Stimulated activated effector memory CD8-positive, alpha-beta T cell treated with anti-CD3 and anti-CD28 coated beads, Interleukin-12 subunit alpha, Interleukin-12 subunit beta, amount 100 ng/mL, for 72 hours (primary cell): ENCODE measurements at regions not wholly inside any gene's neighbourhood (a gene's known extent, or its start where the extent isn't known, plus 50 kb on each side); places are given as distances from the start of the nearest gene placed in this dataset.

Experiments used
- ATAC-seq: fragments of 150-1000 bp; cut with Tn5 transposase; 2 replicates; pipeline ENCODE4 v1.10.0; 2021
- DNase-seq, 2 donors: peaks; one replicate each; pipeline ENCODE4 v3.0.0; 2021 to 2022; ENCODE audit warnings: low spot score in 2 of 2
- H3K27ac Mint-ChIP-seq: one replicate; pipeline ENCODE4 v1.8.0; 2022; ENCODE audit warnings: mild to moderate bottlenecking, mixed read lengths
- H3K36me3 Mint-ChIP-seq: one replicate; pipeline ENCODE4 v1.8.0; 2022; ENCODE audit warnings: mild to moderate bottlenecking, mixed read lengths
- H3K4me1 Mint-ChIP-seq: one replicate; pipeline ENCODE4 v1.8.0; 2022; ENCODE audit warnings: mixed read lengths
- H3K4me3 Mint-ChIP-seq: one replicate; pipeline ENCODE4 v1.8.0; 2022; ENCODE audit warnings: mild to moderate bottlenecking, mixed read lengths
- H3K9me3 Mint-ChIP-seq: one replicate; pipeline ENCODE4 v1.8.0; 2022; ENCODE audit warnings: mixed read lengths

DNA sequence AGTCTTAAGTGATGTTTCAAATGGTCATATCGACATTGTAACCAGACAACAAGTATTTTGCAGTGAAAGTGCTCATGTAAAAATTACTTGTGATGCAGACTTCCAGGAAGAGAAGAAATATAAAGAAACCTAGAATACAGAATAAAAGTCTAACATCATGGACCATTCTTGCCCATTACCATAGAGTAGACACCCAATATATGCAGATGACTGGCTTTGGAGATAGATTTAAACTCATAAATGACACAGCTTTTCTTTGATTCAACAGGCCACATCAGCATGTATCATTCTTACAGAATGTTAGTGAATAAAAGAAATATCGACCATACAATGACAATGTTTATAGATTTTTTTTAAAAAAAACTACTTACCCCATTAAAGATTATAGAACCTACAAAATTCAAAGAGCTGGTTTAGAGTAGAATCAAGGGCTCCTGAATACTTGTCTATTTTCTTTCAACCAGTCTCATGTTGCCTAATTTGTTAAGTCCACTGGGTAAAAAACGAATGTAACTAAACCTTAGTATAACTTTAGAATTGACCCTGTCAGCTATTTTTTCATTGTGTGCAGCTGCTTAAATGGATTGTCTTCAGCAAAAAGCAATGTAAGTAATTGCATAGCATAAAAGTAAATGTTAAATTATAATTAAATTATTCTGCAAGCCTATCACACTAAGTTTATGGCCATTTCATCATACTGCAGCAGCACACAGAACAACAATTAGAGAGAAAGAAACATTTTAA is 268.7 kb upstream of the AGTR1 start:
- Mint-ChIP-seq H3K27ac (no peak overlapping the region), H3K36me3 (no peaks in the 10 kb centered on the region), H3K9me3 (peaks cover 3% of the 10 kb centered on the region), H3K4me3 (no peak overlapping the region), H3K4me1 (no peaks in the 10 kb centered on the region)
- DNase-seq (no peak), ATAC-seq (no peak)

DNA sequence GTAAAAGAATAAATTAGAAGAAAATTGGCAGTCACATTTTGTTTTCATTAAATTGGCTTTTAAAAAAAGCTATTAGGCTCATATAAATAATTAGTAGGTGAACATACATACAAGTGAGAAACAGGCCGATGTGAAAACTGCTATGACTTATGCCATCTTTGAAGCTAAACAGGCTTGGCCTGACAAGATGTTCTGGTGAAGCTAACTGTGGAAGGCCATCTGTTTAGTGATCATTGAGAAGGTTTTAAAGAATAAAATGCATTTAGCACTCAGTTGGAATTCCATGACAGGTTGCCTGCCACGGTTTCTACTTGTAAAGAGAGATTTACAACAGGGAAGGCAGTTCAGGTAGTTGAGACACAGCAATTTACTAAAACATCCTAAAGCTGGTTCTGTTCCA is 264.0 kb upstream of the AGTR1 start:
- no peak overlapping the region for H3K4me3 Mint-ChIP-seq
- H3K36me3 Mint-ChIP-seq, result no peaks in the 10 kb centered on the region
- no peak overlapping the region for H3K27ac Mint-ChIP-seq
- DNase-seq, result no peak
- no peaks in the 10 kb centered on the region for H3K4me1 Mint-ChIP-seq
- ATAC-seq, result no peak
- peaks cover 9% of the 10 kb centered on the region for H3K9me3 Mint-ChIP-seq

DNA sequence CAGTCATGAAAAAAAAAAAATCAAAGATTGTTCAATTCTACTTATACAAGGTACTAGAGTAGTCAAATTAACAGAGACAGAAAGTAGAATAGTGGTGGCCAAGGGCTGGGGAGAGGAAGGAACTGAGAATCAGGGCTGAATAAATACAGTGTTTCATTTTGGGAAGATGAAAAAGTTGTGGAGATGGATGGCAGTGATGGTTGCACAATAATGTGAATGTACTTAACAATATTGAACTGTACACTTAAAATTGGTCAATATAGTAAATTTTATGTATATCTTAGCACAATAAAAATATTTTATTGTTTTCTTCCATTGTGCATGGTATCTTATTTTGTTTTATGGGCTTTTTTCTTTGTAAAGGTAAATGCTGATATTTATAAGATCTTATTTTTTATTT is 262.2 kb upstream of the AGTR1 start:
- Mint-ChIP-seq H3K4me1 (no peaks in the 10 kb centered on the region), H3K36me3 (no peaks in the 10 kb centered on the region), H3K27ac (no peak overlapping the region), H3K9me3 (peaks cover 12% of the 10 kb centered on the region), H3K4me3 (no peak overlapping the region)
- no peak for ATAC-seq
- DNase-seq, result no peak

- H3K4me1 Mint-ChIP-seq, result no peaks in the 10 kb centered on the region
Measured at GRCh38 chr3:148439254-148439822, 258.4 kb upstream of the AGTR1 start.

DNA sequence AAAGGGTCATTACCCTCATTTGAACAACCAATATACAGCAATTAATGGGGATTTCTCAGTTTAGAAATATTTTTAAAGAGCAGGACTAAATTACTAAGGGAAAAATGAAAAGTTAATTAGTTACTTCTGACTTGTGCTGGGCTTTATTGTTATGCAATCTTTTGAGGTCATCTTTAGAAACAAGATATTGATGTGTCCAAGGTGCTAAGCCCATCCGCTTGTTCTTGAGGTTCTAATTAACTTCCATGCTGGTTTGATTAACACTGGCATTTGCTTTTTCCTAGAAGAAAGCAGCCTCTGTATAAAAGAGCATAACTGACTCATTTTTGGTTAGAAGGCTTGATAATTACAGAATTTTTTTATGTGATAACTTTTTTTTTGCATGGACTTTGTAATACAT is 256.5 kb upstream of the AGTR1 start:
- ATAC-seq (no peak), DNase-seq (no peak)
- H3K36me3 Mint-ChIP-seq, result no peaks in the 10 kb centered on the region
- no peaks in the 10 kb centered on the region for H3K4me1 Mint-ChIP-seq
- H3K4me3 Mint-ChIP-seq, result no peak overlapping the region
- H3K9me3 Mint-ChIP-seq, result peaks cover 13% of the 10 kb centered on the region
- no peak overlapping the region for H3K27ac Mint-ChIP-seq

More at GRCh38 chr3:148439254-148439822, 258.4 kb upstream of the AGTR1 start:
- DNase-seq, result no peak
- H3K36me3 Mint-ChIP-seq, result no peaks in the 10 kb centered on the region
- ATAC-seq, result no peak
- peaks cover 18% of the 10 kb centered on the region for H3K9me3 Mint-ChIP-seq
- no peak overlapping the region for H3K4me3 Mint-ChIP-seq
- no peak overlapping the region for H3K27ac Mint-ChIP-seq

DNA sequence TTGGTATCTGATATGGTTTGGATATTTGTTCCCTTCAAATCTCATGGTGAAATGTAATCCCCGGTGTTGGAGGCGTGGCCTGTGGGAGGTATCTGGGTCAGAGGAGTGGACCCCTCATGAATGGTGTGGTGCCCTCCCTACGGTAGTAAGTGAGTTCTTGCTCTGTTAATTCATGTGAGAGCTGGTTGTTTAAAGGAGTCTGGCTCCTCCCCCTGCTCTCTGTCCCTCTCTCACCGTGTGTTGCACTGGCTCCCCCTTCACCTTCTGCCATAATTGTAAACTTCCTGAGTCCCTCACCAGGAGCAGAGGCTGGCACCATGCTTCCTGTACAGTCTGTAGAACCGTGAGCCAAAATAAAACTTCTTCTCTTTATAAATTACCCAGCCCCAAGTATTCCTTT is 246.9 kb upstream of the AGTR1 start:
- H3K27ac Mint-ChIP-seq, result no peak overlapping the region
- H3K9me3 Mint-ChIP-seq, result peaks cover 11% of the 10 kb centered on the region
- H3K4me3 Mint-ChIP-seq, result no peak overlapping the region
- ATAC-seq (no peak), DNase-seq (no peak)
- H3K36me3 Mint-ChIP-seq, result no peaks in the 10 kb centered on the region
- no peaks in the 10 kb centered on the region for H3K4me1 Mint-ChIP-seq

GRCh38 chr3:148451969-148452368 is 245.7 kb upstream of the AGTR1 start:
- H3K9me3 Mint-ChIP-seq, result peaks cover 11% of the 10 kb centered on the region
- no peaks in the 10 kb centered on the region for H3K36me3 Mint-ChIP-seq
- ATAC-seq (no peak), DNase-seq (no peak)
- no peaks in the 10 kb centered on the region for H3K4me1 Mint-ChIP-seq
- no peak overlapping the region for H3K4me3 Mint-ChIP-seq
- H3K27ac Mint-ChIP-seq, result no peak overlapping the region

DNA sequence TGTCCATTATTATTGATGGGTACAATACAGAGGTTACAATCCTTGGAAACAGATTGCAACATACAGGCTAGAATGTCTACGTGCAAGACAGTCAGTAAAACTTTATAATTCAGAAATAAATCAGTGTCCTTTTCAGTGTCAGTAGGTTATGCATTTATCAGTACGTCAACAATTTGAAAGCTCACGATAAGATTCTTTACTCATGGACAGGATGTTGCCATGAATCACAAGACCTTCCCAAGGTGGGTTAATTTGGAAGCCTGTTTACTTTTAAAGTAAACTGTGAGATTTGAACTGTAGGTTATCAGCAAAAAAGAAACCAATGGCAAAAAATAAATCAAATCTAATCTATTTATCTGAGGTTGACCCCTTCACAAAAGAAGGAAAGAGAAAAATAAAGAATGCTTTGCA is 243.9 kb upstream of the AGTR1 start:
- no peak overlapping the region for H3K27ac Mint-ChIP-seq
- no peaks in the 10 kb centered on the region for H3K36me3 Mint-ChIP-seq
- peaks cover 11% of the 10 kb centered on the region for H3K9me3 Mint-ChIP-seq
- ATAC-seq, result no peak
- H3K4me1 Mint-ChIP-seq, result no peaks in the 10 kb centered on the region
- DNase-seq, result no peak
- H3K4me3 Mint-ChIP-seq, result no peak overlapping the region

- H3K4me1 Mint-ChIP-seq, result no peaks in the 10 kb centered on the region
- no peak for ATAC-seq
- H3K27ac Mint-ChIP-seq, result no peak overlapping the region
- no peak overlapping the region for H3K4me3 Mint-ChIP-seq
- peaks cover 9% of the 10 kb centered on the region for H3K9me3 Mint-ChIP-seq
- no peaks in the 10 kb centered on the region for H3K36me3 Mint-ChIP-seq
- DNase-seq, result no peak
Measured at GRCh38 chr3:148455098-148455497, 242.6 kb upstream of the AGTR1 start.

GRCh38 chr3:148457886-148458285 is 239.8 kb upstream of the AGTR1 start:
- Mint-ChIP-seq H3K4me3 (no peak overlapping the region), H3K36me3 (no peaks in the 10 kb centered on the region), H3K4me1 (no peaks in the 10 kb centered on the region), H3K27ac (no peak overlapping the region), H3K9me3 (peaks cover 5% of the 10 kb centered on the region)
- DNase-seq, result no peak
- no peak for ATAC-seq

- no peaks in the 10 kb centered on the region for H3K9me3 Mint-ChIP-seq
- DNase-seq (no peak), ATAC-seq (no peak)
- no peak overlapping the region for H3K27ac Mint-ChIP-seq
- no peaks in the 10 kb centered on the region for H3K4me1 Mint-ChIP-seq
- H3K4me3 Mint-ChIP-seq, result no peak overlapping the region
- no peaks in the 10 kb centered on the region for H3K36me3 Mint-ChIP-seq
Measured at GRCh38 chr3:148459931-148460513, 237.7 kb upstream of the AGTR1 start.

DNA sequence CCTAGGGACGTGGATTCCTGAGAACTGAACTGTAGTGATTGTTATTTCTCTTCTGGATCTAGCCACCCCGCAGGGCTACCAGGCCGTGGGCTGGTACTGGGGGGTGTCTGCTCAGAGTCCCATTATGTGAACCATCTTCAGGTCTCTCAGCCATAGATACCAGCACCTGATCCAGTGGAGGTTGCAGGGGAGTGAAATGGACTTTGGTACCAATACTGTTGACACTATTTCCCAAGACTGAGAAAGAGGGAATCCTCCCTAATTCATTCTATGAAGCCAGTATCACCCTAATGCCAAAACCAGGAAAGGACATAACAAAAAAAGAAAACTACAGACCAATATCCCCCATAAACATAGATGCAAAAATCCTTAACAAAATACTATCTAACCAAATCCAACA is 237.0 kb upstream of the AGTR1 start:
- DNase-seq (no peak), ATAC-seq (no peak)
- Mint-ChIP-seq H3K27ac (no peak overlapping the region), H3K9me3 (peaks cover 2% of the 10 kb centered on the region), H3K4me3 (no peak overlapping the region), H3K4me1 (no peaks in the 10 kb centered on the region), H3K36me3 (no peaks in the 10 kb centered on the region)

DNA sequence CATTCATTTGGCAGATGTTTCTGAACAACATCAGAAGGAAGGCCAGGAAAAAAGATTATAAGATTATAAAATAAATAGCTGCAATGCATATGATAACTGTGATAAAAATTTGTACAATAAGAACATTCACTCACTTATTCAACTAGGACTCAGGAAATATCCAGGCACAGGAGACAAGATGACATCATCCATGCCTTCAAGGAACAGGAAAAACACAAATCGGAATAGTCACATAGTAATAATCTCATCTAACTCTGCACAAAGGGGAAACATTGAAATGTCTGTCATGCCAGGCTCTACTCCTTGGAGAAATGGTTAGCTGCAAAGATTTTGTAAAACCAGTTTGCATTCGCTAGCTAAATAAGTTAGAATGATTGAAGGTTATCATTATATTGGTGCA is 233.5 kb upstream of the AGTR1 start:
- H3K36me3 Mint-ChIP-seq, result no peaks in the 10 kb centered on the region
- H3K4me1 Mint-ChIP-seq, result no peaks in the 10 kb centered on the region
- DNase-seq, result no peak

GRCh38 chr3:148466143-148466542 is 231.6 kb upstream of the AGTR1 start:
- no peak for DNase-seq
- Mint-ChIP-seq H3K4me3 (no peak overlapping the region), H3K27ac (no peak overlapping the region), H3K9me3 (peaks cover 7% of the 10 kb centered on the region), H3K4me1 (no peaks in the 10 kb centered on the region), H3K36me3 (no peaks in the 10 kb centered on the region)
- ATAC-seq, result no peak

More for the DNA sequence above, 233.5 kb upstream of the AGTR1 start:
- no peak overlapping the region for H3K4me3 Mint-ChIP-seq
- peaks cover 7% of the 10 kb centered on the region for H3K9me3 Mint-ChIP-seq
- H3K27ac Mint-ChIP-seq, result no peak overlapping the region
- ATAC-seq, result no peak

DNA sequence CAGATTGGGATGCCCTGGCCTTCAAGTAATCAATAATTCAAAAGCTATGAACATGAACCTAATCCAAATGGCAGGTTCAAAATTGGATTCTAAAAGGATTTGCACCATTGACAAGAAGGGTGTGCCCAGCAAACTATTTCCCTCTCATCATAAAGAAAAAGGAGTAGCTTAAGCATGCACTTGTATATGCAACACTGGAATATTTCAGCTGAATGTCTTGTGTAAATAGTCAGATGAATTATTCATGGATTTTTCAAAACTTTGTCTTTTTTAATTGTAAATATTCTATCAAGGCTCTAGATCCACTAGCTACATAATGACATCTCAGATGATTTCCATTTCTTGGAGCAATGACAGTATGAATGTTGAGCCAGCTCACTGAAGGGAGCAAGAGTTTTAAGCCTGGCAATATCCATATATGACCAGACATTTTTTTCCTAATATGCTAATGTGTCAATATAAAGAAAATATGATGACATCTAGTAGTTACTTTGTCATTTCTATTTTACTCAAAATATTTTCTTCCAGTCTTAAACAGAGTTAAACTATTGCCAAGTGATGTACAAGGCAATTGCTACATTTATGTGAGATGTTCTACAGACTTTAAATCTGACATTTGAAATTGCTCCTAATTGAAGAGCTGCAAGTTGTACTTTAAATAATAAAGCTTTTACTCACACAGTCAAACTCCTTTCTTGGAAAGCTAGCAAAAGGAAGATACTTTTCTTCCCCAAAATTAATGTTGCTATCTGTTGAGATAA is 230.5 kb upstream of the AGTR1 start:
- DNase-seq, result no peak
- peaks cover 7% of the 10 kb centered on the region for H3K9me3 Mint-ChIP-seq
- no peak overlapping the region for H3K27ac Mint-ChIP-seq
- ATAC-seq, result no peak
- H3K36me3 Mint-ChIP-seq, result no peaks in the 10 kb centered on the region
- H3K4me3 Mint-ChIP-seq, result no peak overlapping the region
- H3K4me1 Mint-ChIP-seq, result no peaks in the 10 kb centered on the region

- Mint-ChIP-seq H3K4me3 (no peak overlapping the region), H3K36me3 (no peaks in the 10 kb centered on the region), H3K9me3 (peaks cover 21% of the 10 kb centered on the region), H3K27ac (no peak overlapping the region), H3K4me1 (no peaks in the 10 kb centered on the region)
- DNase-seq (no peak), ATAC-seq (no peak)
Measured at GRCh38 chr3:148477375-148477774, 220.3 kb upstream of the AGTR1 start.
